Tibial artery (tissue), 4 donors: ENCODE measurements at regions not wholly inside any gene's neighbourhood (a gene's known extent, or its start where the extent isn't known, plus 50 kb on each side); places are given as distances from the start of the nearest gene placed in this dataset.

Source experiments
- DNase-seq, 2 donors: peaks; one replicate each; pipeline ENCODE4 v3.0.0-alpha.2; 2019
- H3K27ac ChIP-seq, 2 donors: fragments of 200-600 bp; sonication (generic) in 1 of 2; 1 replicate in 1 of 2; 2 replicates in 1 of 2; pipeline ENCODE4 v1.5.1; 2018 to 2019; ENCODE audit warnings: mild to moderate bottlenecking in 1 of 2
- H3K27me3 ChIP-seq, 2 donors: fragments of 200-600 bp; sonication (generic) in 1 of 2; one replicate each; pipeline versions ENCODE4 v1.5.1 to v1.6.0; 2016 to 2019
- H3K36me3 ChIP-seq, 3 donors: fragments of 200-600 bp; sonication (generic) in 2 of 3; one replicate each; pipeline ENCODE4 v1.5.1; 2016 to 2019; ENCODE audit warnings: mild to moderate bottlenecking in 2 of 3
- H3K4me1 ChIP-seq, 4 donors: fragments of 200-600 bp; sonication (generic) in 2 of 4; 1 replicate in 3 of 4; 2 replicates in 1 of 4; pipeline ENCODE4 v1.5.1; 2016 to 2019
- H3K4me3 ChIP-seq, 2 donors: fragments of 200-600 bp; sonication (generic) in 1 of 2; 1 replicate in 1 of 2; 2 replicates in 1 of 2; pipeline ENCODE4 v1.5.1; 2018 to 2019; ENCODE audit warnings: mild to moderate bottlenecking in 2 of 2
- H3K9me3 ChIP-seq, 3 donors: fragments of 200-600 bp; sonication (generic) in 1 of 3; one replicate each; pipeline ENCODE4 v1.5.1; 2016 to 2019
- intact Hi-C: fragments of 100-400 bp; cut with DNase I; formaldehyde crosslinking; loops from one replicate; pipeline ENCODE4 v1.15.0; 2023; ENCODE audit warnings: low total_unique reads
- TF ChIP-seq, protein P1 (sequence below), 2 experiments: fragments of 200-600 bp in 1 of 2; fragments of 450-650 bp in 1 of 2; IDR thresholded peaks; one replicate each; pipeline ENCODE4 v1.5.1; 2017 to 2019; ENCODE audit warnings: antibody characterized with exemption in 2 of 2, mild to moderate bottlenecking in 1 of 2, moderate library complexity in 1 of 2

DNA sequence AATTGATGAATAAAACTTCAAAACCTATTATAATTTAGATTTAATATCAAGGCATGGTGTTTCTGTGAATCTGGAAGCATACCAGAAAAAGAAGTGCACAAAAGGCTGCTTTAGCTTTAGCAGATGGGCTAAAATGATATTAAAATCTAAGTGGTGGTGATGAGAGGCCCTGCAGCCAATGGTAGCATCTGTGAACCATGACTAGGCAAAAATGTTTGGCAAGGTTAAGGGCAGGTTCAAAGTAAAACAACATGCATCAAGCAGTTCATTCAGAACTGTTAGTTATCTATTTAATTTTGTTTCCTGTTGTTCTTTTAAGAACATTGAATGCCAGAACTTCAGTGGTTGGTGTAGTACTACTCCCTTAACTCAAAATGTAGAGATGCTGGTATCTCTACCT is 1736.9 kb upstream of the CELF4 start:
- no peak for DNase-seq
- intact Hi-C loops: no loop called here

DNA sequence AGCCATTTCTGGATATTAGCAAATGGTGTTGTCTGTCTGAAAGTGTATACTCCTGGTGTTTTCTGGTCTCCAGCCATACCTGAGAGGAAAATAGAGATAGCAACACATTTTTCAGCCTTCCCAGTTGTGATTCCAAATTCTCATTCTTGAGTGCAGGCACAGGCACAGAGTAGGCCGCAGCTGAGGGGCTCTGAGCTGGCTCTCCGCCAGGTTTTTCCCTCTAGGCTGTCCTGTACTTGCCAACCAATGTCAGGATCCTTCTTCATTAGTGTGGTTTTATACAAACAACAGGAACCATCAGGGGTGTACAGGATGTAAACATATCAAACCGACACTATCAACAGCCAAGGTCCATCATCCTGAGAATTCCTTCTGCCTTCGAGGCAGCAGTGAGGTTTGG is 1733.6 kb upstream of the CELF4 start:
- H3K4me1 ChIP-seq: no peaks in the 10 kb centered on the region
- intact Hi-C loops: no loop called here
- no peaks in the 10 kb centered on the region for H3K9me3 ChIP-seq
- no peak for DNase-seq
- TF ChIP-seq, protein P1, sequence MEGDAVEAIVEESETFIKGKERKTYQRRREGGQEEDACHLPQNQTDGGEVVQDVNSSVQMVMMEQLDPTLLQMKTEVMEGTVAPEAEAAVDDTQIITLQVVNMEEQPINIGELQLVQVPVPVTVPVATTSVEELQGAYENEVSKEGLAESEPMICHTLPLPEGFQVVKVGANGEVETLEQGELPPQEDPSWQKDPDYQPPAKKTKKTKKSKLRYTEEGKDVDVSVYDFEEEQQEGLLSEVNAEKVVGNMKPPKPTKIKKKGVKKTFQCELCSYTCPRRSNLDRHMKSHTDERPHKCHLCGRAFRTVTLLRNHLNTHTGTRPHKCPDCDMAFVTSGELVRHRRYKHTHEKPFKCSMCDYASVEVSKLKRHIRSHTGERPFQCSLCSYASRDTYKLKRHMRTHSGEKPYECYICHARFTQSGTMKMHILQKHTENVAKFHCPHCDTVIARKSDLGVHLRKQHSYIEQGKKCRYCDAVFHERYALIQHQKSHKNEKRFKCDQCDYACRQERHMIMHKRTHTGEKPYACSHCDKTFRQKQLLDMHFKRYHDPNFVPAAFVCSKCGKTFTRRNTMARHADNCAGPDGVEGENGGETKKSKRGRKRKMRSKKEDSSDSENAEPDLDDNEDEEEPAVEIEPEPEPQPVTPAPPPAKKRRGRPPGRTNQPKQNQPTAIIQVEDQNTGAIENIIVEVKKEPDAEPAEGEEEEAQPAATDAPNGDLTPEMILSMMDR (IDR thresholded peaks at IDR 0.05): no peak
- H3K36me3 ChIP-seq: no peaks in the 10 kb centered on the region
- H3K27me3 ChIP-seq: no peaks in the 10 kb centered on the region
- H3K27ac ChIP-seq: no peak overlapping the region
- no peak overlapping the region for H3K4me3 ChIP-seq

More for the DNA sequence above, 1736.9 kb upstream of the CELF4 start:
- no peaks in the 10 kb centered on the region for H3K4me1 ChIP-seq
- no peaks in the 10 kb centered on the region for H3K9me3 ChIP-seq
- no peak overlapping the region for H3K27ac ChIP-seq
- no peak overlapping the region for H3K4me3 ChIP-seq
- TF ChIP-seq, protein P1 (IDR thresholded peaks at IDR 0.05): no peak
- no peaks in the 10 kb centered on the region for H3K27me3 ChIP-seq
- no peaks in the 10 kb centered on the region for H3K36me3 ChIP-seq

DNA sequence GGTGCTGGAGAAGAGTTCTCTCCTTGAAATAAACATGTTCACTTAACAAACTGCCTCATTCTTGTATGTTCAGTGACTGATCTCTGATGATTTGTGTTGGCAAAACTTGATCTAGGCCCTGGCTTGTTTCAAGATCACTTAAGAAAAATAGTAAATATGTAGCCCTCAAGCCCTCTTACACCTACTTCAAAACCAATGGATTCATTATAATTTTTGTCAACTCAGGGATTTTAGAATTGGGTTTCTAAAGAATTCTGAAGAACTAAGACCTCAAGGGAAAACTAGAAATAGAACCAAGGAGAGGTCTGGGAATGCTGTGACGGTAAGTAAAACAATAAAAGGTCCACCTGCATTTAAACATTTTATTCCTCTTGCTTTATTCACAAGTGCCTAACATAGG is 1731.6 kb upstream of the CELF4 start:
- no peak for DNase-seq
- TF ChIP-seq, protein P1 (IDR thresholded peaks at IDR 0.05): no peak
- Histone ChIP-seq H3K9me3 (no peaks in the 10 kb centered on the region), H3K4me1 (no peaks in the 10 kb centered on the region), H3K4me3 (no peak overlapping the region), H3K36me3 (no peaks in the 10 kb centered on the region), H3K27ac (no peak overlapping the region), H3K27me3 (no peaks in the 10 kb centered on the region)
- intact Hi-C loops: no loop called here

DNA sequence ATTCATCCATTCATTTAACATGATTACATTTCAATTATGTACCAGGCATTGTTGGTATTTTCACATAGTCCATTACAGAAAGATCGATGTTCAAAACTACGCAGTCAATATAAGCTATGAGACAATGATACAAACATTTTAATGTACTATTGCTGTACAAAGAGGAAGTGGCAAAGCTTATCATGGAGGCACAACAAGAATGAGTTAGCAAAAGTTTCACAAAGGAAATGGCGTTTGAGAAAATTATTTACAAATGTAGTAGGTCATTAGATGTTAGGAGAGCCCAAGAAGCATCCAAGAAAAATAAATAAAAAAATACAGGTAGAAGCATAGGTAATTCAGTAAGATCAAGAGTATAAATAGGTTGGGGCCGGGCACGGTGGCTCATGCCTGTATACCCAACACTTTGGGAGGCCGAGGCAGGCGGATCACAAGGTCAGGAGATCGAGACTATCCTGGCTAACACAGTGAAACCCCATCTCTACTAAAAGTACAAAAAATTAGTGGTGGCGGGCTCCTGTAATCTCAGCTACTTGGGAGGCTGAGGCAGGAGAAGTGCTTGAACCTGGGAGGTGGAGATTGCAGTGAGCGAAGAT is 1730.8 kb upstream of the CELF4 start:
- Histone ChIP-seq H3K36me3 (no peaks in the 10 kb centered on the region), H3K4me3 (no peak overlapping the region), H3K27ac (no peak overlapping the region), H3K9me3 (no peaks in the 10 kb centered on the region), H3K27me3 (no peaks in the 10 kb centered on the region), H3K4me1 (no peaks in the 10 kb centered on the region)
- intact Hi-C loops: no loop called here
- TF ChIP-seq, protein P1 (IDR thresholded peaks at IDR 0.05): no peak
- no peak for DNase-seq

DNA sequence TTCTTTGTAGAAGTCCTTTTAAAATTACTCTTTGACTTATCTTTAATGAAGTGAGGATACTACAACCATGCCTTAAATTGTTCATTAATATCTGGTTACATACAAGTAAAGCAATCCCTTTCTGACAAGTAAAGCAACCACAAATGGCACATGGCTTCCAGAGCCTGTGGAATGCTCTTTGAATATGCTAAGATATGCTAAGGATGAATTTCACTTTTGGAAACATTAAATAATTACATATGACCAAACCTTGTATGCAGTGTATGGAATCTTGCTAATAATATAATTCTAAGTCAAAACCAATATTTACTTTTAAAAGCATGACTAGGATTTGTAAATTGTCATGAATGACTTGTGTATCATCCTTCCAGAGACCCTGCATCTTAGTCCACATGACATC is 1711.2 kb upstream of the CELF4 start:
- Histone ChIP-seq H3K27ac (no peak overlapping the region), H3K36me3 (no peaks in the 10 kb centered on the region), H3K4me3 (no peak overlapping the region), H3K27me3 (no peaks in the 10 kb centered on the region), H3K9me3 (no peaks in the 10 kb centered on the region), H3K4me1 (no peaks in the 10 kb centered on the region)
- intact Hi-C loops: no loop called here
- DNase-seq: no peak
- TF ChIP-seq, protein P1 (IDR thresholded peaks at IDR 0.05): no peak

DNA sequence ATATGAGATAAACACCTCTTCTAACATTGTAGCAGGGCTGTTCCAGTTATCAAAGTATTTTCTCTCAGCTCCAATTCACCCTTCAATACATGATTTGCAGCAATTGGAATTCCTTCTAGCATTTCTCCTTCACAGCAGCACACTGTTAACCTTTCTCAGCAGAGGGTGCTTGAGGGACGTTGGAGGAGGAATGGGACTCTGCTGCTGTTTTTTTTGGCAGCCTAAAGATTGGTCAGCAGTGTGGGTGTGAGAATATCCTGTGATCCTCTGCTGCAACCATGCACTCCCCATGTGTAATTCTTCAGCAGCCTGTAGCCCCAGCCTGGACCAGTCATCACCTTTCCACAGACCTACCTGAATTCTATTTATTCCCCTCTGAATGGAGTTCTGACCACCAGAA is 1708.9 kb upstream of the CELF4 start:
- Histone ChIP-seq H3K9me3 (no peaks in the 10 kb centered on the region), H3K27ac (no peak overlapping the region), H3K4me1 (no peaks in the 10 kb centered on the region), H3K27me3 (no peaks in the 10 kb centered on the region), H3K36me3 (no peaks in the 10 kb centered on the region), H3K4me3 (no peak overlapping the region)
- TF ChIP-seq, protein P1 (IDR thresholded peaks at IDR 0.05): no peak
- intact Hi-C loops: no loop called here
- no peak for DNase-seq
